COR-L47 (cell line): ENCODE measurements at regions not wholly inside any gene's neighbourhood (a gene's known extent, or its start where the extent isn't known, plus 50 kb on each side); places are given as distances from the start of the nearest gene placed in this dataset.
"Not testable (repeated sequence)": the region's sequence is repeated elsewhere in the genome, so short reads cannot be mapped to it uniquely, and the experiment has no call there.

Experiments
- DNase-seq: peaks from one replicate; lab custom pipeline; 2025; lab: John Stamatoyannopoulos, UW

- no peak for DNase-seq
Measured at GRCh38 chr6:95660544-95660943, 83.2 kb downstream of the MANEA start.

GRCh38 chr6:95670011-95670463 is 92.7 kb downstream of the MANEA start:
- DNase-seq: no peak

GRCh38 chr6:95676011-95676628 is 98.8 kb downstream of the MANEA start:
- DNase-seq: no peak

- DNase-seq: no peak
Measured at GRCh38 chr6:95679981-95680380, 102.6 kb downstream of the MANEA start.

GRCh38 chr6:95681736-95682135 is 104.4 kb downstream of the MANEA start:
- no peak for DNase-seq

GRCh38 chr6:95682476-95682875 is 105.1 kb downstream of the MANEA start:
- DNase-seq: no peak

- no peak for DNase-seq
Measured at GRCh38 chr6:95685822-95686221, 108.5 kb downstream of the MANEA start.

- DNase-seq: no peak
Measured at GRCh38 chr6:95686272-95686671, 108.9 kb downstream of the MANEA start.

- peak; percentile 35 for DNase-seq
Measured at GRCh38 chr6:95686895-95687294, 109.6 kb downstream of the MANEA start.

GRCh38 chr6:95687839-95688238 is 110.5 kb downstream of the MANEA start:
- no peak for DNase-seq

GRCh38 chr6:95690328-95690727 is 113.0 kb downstream of the MANEA start:
- DNase-seq: no peak

- DNase-seq: no peak
Measured at GRCh38 chr6:95693108-95693507, 115.8 kb downstream of the MANEA start.

- no peak for DNase-seq
Measured at GRCh38 chr6:95698271-95698670, 120.9 kb downstream of the MANEA start.

- DNase-seq: no peak
Measured at GRCh38 chr6:95723638-95724037, 146.3 kb downstream of the MANEA start.

- DNase-seq: no peak
Measured at GRCh38 chr6:95725344-95725743, 148.0 kb downstream of the MANEA start.

- no peak for DNase-seq
Measured at GRCh38 chr6:95740157-95740556, 162.8 kb downstream of the MANEA start.

- DNase-seq: no peak
Measured at GRCh38 chr6:95741045-95741444, 163.7 kb downstream of the MANEA start.

- DNase-seq: no peak
Measured at GRCh38 chr6:95742767-95743289, 165.5 kb downstream of the MANEA start.

GRCh38 chr6:95743591-95743990 is 166.3 kb downstream of the MANEA start:
- DNase-seq: no peak

GRCh38 chr6:95758236-95759069 is 181.1 kb downstream of the MANEA start:
- DNase-seq: not testable (repeated sequence)

GRCh38 chr6:95767897-95768463 is 190.6 kb downstream of the MANEA start:
- no peak for DNase-seq

GRCh38 chr6:95768539-95768938 is 191.2 kb downstream of the MANEA start:
- DNase-seq: no peak

- DNase-seq: no peak
Measured at GRCh38 chr6:95777338-95777737, 200.0 kb downstream of the MANEA start.
